Osteocyte (in vitro differentiated cells): ENCODE measurements at regions not wholly inside any gene's neighbourhood (a gene's known extent, or its start where the extent isn't known, plus 50 kb on each side); places are given as distances from the start of the nearest gene placed in this dataset.

Experiments used
- DNase-seq: peaks from one replicate; pipeline ENCODE4 v3.0.0; 2021; ENCODE audit warnings: mixed read lengths; ENCODE audit not compliant: unreplicated experiment; ENCODE audit errors: extremely low spot score
- H3K27ac Mint-ChIP-seq: one replicate; pipeline ENCODE4 v1.8.0; 2021; ENCODE audit warnings: mild to moderate bottlenecking, mixed read lengths; ENCODE audit not compliant: unreplicated experiment
- H3K27me3 Mint-ChIP-seq: one replicate; pipeline ENCODE4 v1.8.0; 2021; ENCODE audit warnings: mixed read lengths; ENCODE audit not compliant: unreplicated experiment
- H3K36me3 Mint-ChIP-seq: one replicate; pipeline ENCODE4 v1.8.0; 2021; ENCODE audit warnings: mixed read lengths; ENCODE audit not compliant: unreplicated experiment
- H3K4me1 Mint-ChIP-seq: one replicate; pipeline ENCODE4 v1.8.0; 2021; ENCODE audit warnings: mixed read lengths; ENCODE audit not compliant: unreplicated experiment
- H3K4me3 Mint-ChIP-seq: one replicate; pipeline ENCODE4 v1.8.0; 2021; ENCODE audit warnings: mild to moderate bottlenecking, moderate library complexity, mixed read lengths; ENCODE audit not compliant: unreplicated experiment
- H3K9me3 Mint-ChIP-seq: one replicate; pipeline ENCODE4 v1.8.0; 2021; ENCODE audit warnings: mixed read lengths; ENCODE audit not compliant: unreplicated experiment
- TF ChIP-seq, protein P1 (sequence below): fragments of 200-600 bp; sonication (generic); IDR thresholded peaks from 2 replicates; pipeline ENCODE4 v1.5.0; 2021; ENCODE audit warnings: antibody characterized with exemption, mild to moderate bottlenecking, moderate library complexity

DNA sequence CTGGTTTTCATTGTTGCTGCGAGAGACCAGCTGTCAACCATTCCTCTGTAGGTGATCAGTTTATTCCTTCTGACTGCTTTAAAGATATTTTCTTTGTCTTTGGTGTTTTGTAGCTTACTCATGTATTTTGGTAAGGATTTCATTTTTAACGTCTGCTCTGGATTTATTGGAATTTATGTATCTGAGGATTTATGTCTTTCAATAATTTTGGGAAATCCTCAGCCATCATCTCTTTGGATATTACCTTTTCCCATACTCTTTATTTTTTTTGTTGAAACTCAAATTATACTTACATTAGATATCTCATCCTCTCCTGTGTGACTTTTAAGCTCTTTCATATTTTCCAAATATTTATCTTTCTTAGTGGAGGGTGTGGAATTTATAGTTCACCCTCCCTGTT, 62.7 kb upstream of the COL8A1 start:
- H3K27me3 Mint-ChIP-seq, result no peaks in the 10 kb centered on the region
- H3K4me1 Mint-ChIP-seq, result peaks cover 19% of the 10 kb centered on the region
- H3K27ac Mint-ChIP-seq, result no peak overlapping the region
- H3K4me3 Mint-ChIP-seq, result no peak overlapping the region
- TF ChIP-seq, protein P1, sequence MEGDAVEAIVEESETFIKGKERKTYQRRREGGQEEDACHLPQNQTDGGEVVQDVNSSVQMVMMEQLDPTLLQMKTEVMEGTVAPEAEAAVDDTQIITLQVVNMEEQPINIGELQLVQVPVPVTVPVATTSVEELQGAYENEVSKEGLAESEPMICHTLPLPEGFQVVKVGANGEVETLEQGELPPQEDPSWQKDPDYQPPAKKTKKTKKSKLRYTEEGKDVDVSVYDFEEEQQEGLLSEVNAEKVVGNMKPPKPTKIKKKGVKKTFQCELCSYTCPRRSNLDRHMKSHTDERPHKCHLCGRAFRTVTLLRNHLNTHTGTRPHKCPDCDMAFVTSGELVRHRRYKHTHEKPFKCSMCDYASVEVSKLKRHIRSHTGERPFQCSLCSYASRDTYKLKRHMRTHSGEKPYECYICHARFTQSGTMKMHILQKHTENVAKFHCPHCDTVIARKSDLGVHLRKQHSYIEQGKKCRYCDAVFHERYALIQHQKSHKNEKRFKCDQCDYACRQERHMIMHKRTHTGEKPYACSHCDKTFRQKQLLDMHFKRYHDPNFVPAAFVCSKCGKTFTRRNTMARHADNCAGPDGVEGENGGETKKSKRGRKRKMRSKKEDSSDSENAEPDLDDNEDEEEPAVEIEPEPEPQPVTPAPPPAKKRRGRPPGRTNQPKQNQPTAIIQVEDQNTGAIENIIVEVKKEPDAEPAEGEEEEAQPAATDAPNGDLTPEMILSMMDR, result no peak
- DNase-seq, result no peak
- H3K36me3 Mint-ChIP-seq, result peaks cover 8% of the 10 kb centered on the region
- H3K9me3 Mint-ChIP-seq, result peaks cover 7% of the 10 kb centered on the region

DNA sequence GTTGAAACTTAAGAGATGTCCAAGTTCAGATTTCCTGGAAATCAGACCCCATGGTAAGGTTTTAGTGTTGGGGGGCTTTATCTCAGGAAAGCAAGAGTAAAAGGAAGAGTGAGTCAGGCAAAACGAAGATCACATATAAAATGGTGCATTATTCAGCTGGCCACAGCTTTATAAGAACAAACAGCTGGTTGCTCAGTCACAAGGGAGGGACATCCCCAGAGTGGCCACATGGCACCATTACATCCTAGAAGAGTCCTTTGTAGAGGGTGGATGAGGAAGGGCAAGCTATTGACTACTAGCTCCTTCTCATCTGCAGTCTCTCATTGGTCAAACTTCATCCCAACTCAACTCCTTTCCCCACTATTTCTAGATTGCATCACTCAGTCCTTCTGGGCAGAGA, 68.3 kb upstream of the COL8A1 start:
- H3K4me3 Mint-ChIP-seq, result no peak overlapping the region
- no peak overlapping the region for H3K27ac Mint-ChIP-seq
- H3K27me3 Mint-ChIP-seq, result no peaks in the 10 kb centered on the region
- TF ChIP-seq, protein P1, result no peak
- peaks cover 7% of the 10 kb centered on the region for H3K36me3 Mint-ChIP-seq
- peaks cover 7% of the 10 kb centered on the region for H3K9me3 Mint-ChIP-seq
- peaks cover 23% of the 10 kb centered on the region for H3K4me1 Mint-ChIP-seq
- DNase-seq, result no peak

DNA sequence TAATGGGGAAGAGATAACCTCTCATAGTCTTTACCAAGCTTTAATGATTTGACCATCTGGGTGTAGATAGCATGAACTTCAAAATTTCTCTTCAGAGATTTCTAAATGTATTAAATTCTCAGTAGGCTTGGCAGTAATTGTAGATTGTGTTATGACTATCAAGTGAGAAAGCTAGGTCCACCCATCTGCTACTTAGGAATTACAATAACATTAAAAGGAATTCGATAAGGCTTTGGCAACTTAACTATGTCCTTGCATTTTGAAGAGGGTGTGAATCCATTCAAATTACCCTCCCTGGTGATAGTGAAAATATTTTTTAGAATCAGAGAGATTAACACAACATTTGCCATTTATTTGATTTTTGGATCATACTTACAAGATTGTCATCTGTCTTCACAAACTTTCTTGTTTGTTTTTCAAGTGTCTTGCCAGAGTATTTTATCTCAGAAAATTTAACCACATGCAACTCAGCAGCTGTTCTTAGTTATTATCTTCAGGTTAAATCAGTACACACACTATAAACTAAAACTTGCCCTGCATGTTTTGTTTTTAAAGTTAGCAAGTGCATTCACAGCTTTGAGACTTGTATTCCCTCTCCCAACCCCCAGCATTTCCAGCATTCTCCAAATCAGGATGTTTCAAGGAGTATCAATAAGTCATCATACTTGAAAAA, 69.6 kb upstream of the COL8A1 start:
- no peak for DNase-seq
- Mint-ChIP-seq H3K27me3 (no peaks in the 10 kb centered on the region), H3K4me1 (peaks cover 27% of the 10 kb centered on the region), H3K27ac (peak overlapping the region; percentile 62), H3K36me3 (peaks cover 6% of the 10 kb centered on the region), H3K9me3 (peaks cover 7% of the 10 kb centered on the region), H3K4me3 (no peak overlapping the region)
- TF ChIP-seq, protein P1, result no peak

DNA sequence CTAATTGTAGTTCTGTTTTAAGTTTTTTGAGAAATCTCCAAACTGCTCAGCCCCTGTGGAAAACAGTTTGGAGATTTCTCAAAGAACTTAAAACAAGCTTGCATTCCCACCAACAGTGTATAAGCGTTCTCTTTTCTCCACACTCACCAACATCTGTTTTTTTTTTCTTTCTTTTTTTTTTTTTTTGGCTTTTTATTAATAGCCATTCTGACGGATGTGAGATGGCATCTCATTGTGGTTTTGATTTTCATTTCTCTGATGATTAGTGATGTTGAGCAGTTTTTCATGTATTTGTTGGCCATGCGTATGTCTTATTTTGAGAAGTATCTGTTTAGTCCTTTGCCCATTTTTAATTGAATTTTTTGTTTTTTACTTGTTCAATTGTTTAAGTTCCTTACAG, 73.1 kb upstream of the COL8A1 start:
- Mint-ChIP-seq H3K4me3 (no peak overlapping the region), H3K27ac (no peak overlapping the region), H3K36me3 (peaks cover 4% of the 10 kb centered on the region), H3K27me3 (no peaks in the 10 kb centered on the region), H3K4me1 (peaks cover 45% of the 10 kb centered on the region), H3K9me3 (peaks cover 7% of the 10 kb centered on the region)
- TF ChIP-seq, protein P1, result no peak
- no peak for DNase-seq

DNA sequence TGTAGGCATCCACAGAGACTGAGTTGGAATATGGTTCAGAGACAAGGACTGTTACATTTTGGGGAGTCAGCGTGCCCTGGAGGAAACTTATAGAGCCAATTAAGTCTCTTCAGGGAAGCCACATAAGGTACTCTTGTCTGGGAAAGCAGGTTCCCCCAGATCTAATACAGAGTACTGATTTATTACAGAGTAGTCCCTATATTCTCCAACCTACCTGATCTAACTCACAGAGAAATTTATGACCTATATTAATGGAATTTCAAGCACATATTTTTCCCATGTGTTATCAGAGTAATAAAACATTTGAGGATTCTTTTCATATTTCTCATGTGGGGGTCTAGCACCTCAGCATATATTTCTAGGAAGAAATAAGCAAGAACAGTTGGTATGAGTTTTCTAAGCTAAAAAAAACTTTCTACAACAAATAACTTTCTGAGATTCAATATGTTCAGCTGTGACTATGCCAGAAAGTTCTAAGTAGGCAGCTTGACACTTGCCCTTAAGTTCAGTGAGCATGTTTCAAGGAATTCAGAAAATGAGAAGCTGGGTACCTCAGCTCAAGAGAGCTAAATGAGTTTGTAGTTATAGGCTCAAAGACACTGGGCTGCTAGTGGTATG, 75.3 kb upstream of the COL8A1 start:
- no peak overlapping the region for H3K4me3 Mint-ChIP-seq
- peaks cover 4% of the 10 kb centered on the region for H3K36me3 Mint-ChIP-seq
- TF ChIP-seq, protein P1, result no peak

More for the DNA sequence above, 75.3 kb upstream of the COL8A1 start:
- no peak for DNase-seq
- peaks cover 7% of the 10 kb centered on the region for H3K9me3 Mint-ChIP-seq
- peak overlapping the region; percentile 32 for H3K27ac Mint-ChIP-seq
- no peaks in the 10 kb centered on the region for H3K27me3 Mint-ChIP-seq
- H3K4me1 Mint-ChIP-seq, result peaks cover 34% of the 10 kb centered on the region
